Endothelial cell (in vitro differentiated cells): ENCODE measurements at regions not wholly inside any gene's neighbourhood (a gene's known extent, or its start where the extent isn't known, plus 50 kb on each side); places are given as distances from the start of the nearest gene placed in this dataset.

Experiments used
- DNase-seq: peaks from one replicate; pipeline ENCODE4 v3.0.0; 2021; ENCODE audit warnings: low spot score
- H3K27ac Mint-ChIP-seq: one replicate; pipeline ENCODE4 v1.8.0; 2021; ENCODE audit warnings: mixed read lengths, inconsistent platforms; ENCODE audit not compliant: unreplicated experiment
- H3K27me3 Mint-ChIP-seq: one replicate; pipeline ENCODE4 v1.8.0; 2021; ENCODE audit warnings: mild to moderate bottlenecking, moderate library complexity, mixed read lengths, inconsistent platforms; ENCODE audit not compliant: unreplicated experiment
- H3K36me3 Mint-ChIP-seq: one replicate; pipeline ENCODE4 v1.8.0; 2021; ENCODE audit warnings: mild to moderate bottlenecking, low read depth, mixed read lengths, inconsistent platforms; ENCODE audit not compliant: unreplicated experiment
- H3K4me1 Mint-ChIP-seq: one replicate; pipeline ENCODE4 v1.8.0; 2021; ENCODE audit warnings: mild to moderate bottlenecking, mixed read lengths, inconsistent platforms; ENCODE audit not compliant: unreplicated experiment
- H3K4me3 Mint-ChIP-seq: one replicate; pipeline ENCODE4 v1.8.0; 2021; ENCODE audit warnings: mild to moderate bottlenecking, mixed read lengths, inconsistent platforms; ENCODE audit not compliant: unreplicated experiment
- H3K9me3 Mint-ChIP-seq: one replicate; pipeline ENCODE4 v1.8.0; 2021; ENCODE audit warnings: mixed read lengths, inconsistent platforms; ENCODE audit not compliant: unreplicated experiment
- TF ChIP-seq, protein P1 (sequence below): fragments of 200-600 bp; sonication (generic); IDR thresholded peaks from one replicate; pipeline ENCODE4 v1.5.0; 2021; ENCODE audit warnings: antibody characterized with exemption; ENCODE audit not compliant: unreplicated experiment

GRCh38 chr4:13176741-13177142, 307.4 kb downstream of the RAB28 start:
- H3K27me3 Mint-ChIP-seq, result peaks cover 4% of the 10 kb centered on the region
- DNase-seq, result no peak
- H3K4me3 Mint-ChIP-seq, result no peak overlapping the region
- H3K36me3 Mint-ChIP-seq, result no peaks in the 10 kb centered on the region
- peaks cover 6% of the 10 kb centered on the region for H3K4me1 Mint-ChIP-seq
- TF ChIP-seq, protein P1, sequence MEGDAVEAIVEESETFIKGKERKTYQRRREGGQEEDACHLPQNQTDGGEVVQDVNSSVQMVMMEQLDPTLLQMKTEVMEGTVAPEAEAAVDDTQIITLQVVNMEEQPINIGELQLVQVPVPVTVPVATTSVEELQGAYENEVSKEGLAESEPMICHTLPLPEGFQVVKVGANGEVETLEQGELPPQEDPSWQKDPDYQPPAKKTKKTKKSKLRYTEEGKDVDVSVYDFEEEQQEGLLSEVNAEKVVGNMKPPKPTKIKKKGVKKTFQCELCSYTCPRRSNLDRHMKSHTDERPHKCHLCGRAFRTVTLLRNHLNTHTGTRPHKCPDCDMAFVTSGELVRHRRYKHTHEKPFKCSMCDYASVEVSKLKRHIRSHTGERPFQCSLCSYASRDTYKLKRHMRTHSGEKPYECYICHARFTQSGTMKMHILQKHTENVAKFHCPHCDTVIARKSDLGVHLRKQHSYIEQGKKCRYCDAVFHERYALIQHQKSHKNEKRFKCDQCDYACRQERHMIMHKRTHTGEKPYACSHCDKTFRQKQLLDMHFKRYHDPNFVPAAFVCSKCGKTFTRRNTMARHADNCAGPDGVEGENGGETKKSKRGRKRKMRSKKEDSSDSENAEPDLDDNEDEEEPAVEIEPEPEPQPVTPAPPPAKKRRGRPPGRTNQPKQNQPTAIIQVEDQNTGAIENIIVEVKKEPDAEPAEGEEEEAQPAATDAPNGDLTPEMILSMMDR, result no peak
- no peak overlapping the region for H3K27ac Mint-ChIP-seq
- H3K9me3 Mint-ChIP-seq, result no peaks in the 10 kb centered on the region

- H3K9me3 Mint-ChIP-seq, result no peaks in the 10 kb centered on the region
- no peak overlapping the region for H3K4me3 Mint-ChIP-seq
- no peak overlapping the region for H3K27ac Mint-ChIP-seq
- DNase-seq, result no peak
- no peaks in the 10 kb centered on the region for H3K36me3 Mint-ChIP-seq
- H3K4me1 Mint-ChIP-seq, result peaks cover 6% of the 10 kb centered on the region
- TF ChIP-seq, protein P1, result no peak
- H3K27me3 Mint-ChIP-seq, result peaks cover 6% of the 10 kb centered on the region
Measured at GRCh38 chr4:13174926-13175325, 309.2 kb downstream of the RAB28 start.

DNA sequence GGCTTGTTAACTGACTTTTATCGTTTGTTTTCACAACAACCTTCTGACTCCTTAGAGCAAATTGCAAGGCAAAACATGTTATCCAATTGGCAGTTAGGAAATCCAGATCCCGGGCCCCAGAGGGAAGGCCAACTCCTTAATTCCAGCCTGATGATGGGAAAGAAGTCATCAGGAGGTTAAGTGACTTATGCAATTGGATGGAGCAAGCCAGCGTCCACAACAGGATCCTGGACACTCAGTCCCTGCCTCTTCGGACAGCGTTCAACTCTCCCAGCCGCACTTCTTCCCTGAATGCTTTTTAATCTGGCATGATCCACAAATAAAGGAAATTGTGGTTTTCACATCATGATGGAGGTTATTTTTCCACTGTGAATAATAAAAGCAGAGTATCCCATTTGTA, 310.1 kb downstream of the RAB28 start:
- Mint-ChIP-seq H3K4me1 (peaks cover 6% of the 10 kb centered on the region), H3K27me3 (peaks cover 6% of the 10 kb centered on the region), H3K27ac (no peak overlapping the region), H3K4me3 (no peak overlapping the region), H3K36me3 (no peaks in the 10 kb centered on the region), H3K9me3 (no peaks in the 10 kb centered on the region)
- TF ChIP-seq, protein P1, result no peak
- DNase-seq, result no peak

DNA sequence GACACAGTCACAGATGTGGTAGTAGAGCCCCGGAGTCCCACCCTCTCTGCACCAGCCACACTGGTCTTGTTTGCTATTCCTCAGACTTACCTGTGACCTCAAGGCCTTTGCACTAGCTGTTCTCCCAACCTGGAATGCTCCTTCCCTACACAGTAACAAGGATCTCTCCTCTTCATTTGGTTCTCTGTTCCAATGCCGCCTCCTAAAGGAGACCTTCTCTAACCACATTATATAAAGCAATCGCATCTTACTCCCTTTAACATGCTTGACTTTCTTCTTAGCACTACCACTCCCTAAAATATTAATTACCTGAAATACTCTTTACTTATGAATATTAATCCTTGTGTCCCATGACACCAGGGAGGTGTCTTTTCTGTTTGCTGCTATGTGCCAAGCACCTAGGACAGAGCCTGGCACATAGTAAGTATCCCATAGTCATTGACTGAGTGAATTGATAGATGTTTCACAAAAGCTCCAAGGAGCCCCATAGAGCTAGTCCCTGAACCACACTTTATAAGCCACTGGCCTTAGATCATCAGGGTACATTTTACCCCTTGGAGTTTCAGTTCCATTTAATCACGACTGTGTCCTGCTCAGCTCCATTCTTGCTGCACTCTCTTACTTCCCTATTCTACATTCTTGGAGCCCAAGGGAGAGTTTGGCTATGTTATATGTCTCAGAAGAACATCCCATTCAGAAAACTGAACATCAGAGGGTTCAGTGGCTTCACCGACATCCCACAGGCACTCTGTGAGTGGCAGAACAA, 312.7 kb downstream of the RAB28 start:
- H3K36me3 Mint-ChIP-seq, result no peaks in the 10 kb centered on the region
- TF ChIP-seq, protein P1, result no peak

DNA sequence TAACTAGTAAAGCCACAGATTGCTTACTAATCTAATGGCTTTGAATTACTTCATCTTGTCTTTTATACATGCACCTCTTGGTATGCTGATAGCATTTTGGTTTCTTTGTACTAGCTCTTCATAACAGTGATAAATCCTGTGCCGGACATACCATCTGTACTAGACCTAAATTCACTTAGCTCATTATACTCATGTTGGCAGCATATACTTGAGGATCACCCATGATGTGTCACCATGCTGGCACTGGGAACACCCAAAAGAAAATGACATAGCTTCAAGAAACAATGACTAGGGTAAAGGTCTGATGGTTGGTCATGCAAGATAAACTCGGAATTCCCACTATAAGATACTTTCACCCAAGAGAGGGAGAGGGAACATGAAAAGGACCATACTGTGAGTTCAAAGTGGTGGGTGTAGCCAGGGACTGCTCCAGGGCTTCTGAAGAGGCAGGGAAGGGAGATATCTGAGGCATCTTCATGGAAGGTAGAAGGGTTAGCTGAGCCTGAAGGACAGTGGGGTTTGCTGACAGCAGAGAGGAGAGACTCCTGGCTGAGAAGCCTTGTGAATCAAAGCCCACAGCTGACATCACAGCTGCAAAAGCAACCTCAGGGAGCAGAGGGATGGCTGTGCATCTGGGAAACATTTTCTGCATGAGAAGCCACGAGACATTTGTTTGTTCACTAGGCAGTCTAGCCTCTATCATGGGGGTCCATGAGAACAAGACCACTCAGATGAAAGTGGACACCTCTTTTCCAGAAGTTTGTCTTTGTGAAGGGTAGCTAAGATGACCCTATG, 314.2 kb downstream of the RAB28 start:
- TF ChIP-seq, protein P1, result no peak
- H3K4me3 Mint-ChIP-seq, result no peak overlapping the region
- no peaks in the 10 kb centered on the region for H3K9me3 Mint-ChIP-seq
- H3K27me3 Mint-ChIP-seq, result peaks cover 3% of the 10 kb centered on the region
- DNase-seq, result no peak
- H3K4me1 Mint-ChIP-seq, result no peaks in the 10 kb centered on the region
- no peak overlapping the region for H3K27ac Mint-ChIP-seq
- H3K36me3 Mint-ChIP-seq, result no peaks in the 10 kb centered on the region

More for the DNA sequence above, 312.7 kb downstream of the RAB28 start:
- H3K4me1 Mint-ChIP-seq, result peaks cover under 1% of the 10 kb centered on the region
- H3K27me3 Mint-ChIP-seq, result peaks cover 6% of the 10 kb centered on the region
- no peak overlapping the region for H3K27ac Mint-ChIP-seq
- no peak overlapping the region for H3K4me3 Mint-ChIP-seq
- no peak for DNase-seq
- no peaks in the 10 kb centered on the region for H3K9me3 Mint-ChIP-seq
